ENCODE measurements at regions not wholly inside any gene's neighbourhood (a gene's known extent, or its start where the extent isn't known, plus 50 kb on each side); places are given as distances from the start of the nearest gene placed in this dataset.

DNA sequence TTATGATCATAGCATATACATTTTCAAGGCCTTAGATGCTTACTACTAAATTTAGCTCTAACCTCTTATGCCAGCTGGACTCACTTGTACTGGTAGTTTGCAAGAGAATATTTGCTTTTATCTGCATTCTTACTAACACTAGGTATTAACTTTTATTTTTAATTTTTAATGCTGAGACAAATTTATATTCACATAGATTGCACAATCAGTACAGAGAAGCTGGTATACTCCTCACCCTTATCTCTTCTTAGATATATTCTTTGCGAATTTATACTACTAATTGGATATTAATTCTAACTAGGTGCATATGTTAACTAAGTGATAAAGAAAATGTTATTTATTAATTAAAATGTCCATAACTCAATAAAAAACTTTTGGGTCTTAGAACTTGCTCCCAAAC, 561.8 kb upstream of the PRMT6 start:
- intact Hi-C loops (cut with micrococcal nuclease; ENCODE audit: unreplicated experiment): no loop called here
- Histone ChIP-seq H4K20me1 (ENCODE audit: insufficient read depth, low read length) (no peaks in the 10 kb centered on the region), H3K4me3 (ENCODE audit: low read depth, low read length, poor library complexity, severe bottlenecking) (no peak overlapping the region), H3K36me3 (ENCODE audit: insufficient read depth, low read length) (no peaks in the 10 kb centered on the region), H3K9me3 (ENCODE audit: low read length) (no peaks in the 10 kb centered on the region), H3K4me1 (ENCODE audit: insufficient read depth, low read length, poor library complexity, severe bottlenecking) (no peaks in the 10 kb centered on the region), H3K79me2 (ENCODE audit: insufficient read depth, low read depth, low read length) (no peaks in the 10 kb centered on the region), H3K9me2 (ENCODE audit: insufficient read depth, low read length) (no peaks in the 10 kb centered on the region), H3K4me2 (ENCODE audit: low read length) (no peak overlapping the region), H2AFZ (ENCODE audit: low read length) (no peak overlapping the region), H3K27ac (ENCODE audit: low read depth, low read length, poor library complexity, severe bottlenecking) (no peak overlapping the region)
- POLR2A ChIA-PET: no interaction called here
- TF ChIP-seq, protein P1, sequence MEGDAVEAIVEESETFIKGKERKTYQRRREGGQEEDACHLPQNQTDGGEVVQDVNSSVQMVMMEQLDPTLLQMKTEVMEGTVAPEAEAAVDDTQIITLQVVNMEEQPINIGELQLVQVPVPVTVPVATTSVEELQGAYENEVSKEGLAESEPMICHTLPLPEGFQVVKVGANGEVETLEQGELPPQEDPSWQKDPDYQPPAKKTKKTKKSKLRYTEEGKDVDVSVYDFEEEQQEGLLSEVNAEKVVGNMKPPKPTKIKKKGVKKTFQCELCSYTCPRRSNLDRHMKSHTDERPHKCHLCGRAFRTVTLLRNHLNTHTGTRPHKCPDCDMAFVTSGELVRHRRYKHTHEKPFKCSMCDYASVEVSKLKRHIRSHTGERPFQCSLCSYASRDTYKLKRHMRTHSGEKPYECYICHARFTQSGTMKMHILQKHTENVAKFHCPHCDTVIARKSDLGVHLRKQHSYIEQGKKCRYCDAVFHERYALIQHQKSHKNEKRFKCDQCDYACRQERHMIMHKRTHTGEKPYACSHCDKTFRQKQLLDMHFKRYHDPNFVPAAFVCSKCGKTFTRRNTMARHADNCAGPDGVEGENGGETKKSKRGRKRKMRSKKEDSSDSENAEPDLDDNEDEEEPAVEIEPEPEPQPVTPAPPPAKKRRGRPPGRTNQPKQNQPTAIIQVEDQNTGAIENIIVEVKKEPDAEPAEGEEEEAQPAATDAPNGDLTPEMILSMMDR (conservative IDR thresholded peaks at IDR 0.05; ENCODE audit: low read length): no peak
- TF ChIP-seq EZH2phosphoT487 (IDR thresholded peaks at IDR 0.05; ENCODE audit: borderline replicate concordance, low read depth, low read length): no peak
- no TSS peak for BruUV-seq (replicated peaks)
- CTCF ChIA-PET (ENCODE audit: unreplicated experiment): no interaction called here
- no peak for DNase-seq (ENCODE audit: low spot score)

- H3K27ac ChIP-seq (ENCODE audit: low read depth, low read length, poor library complexity, severe bottlenecking): no peak overlapping the region
- H4K20me1 ChIP-seq (ENCODE audit: insufficient read depth, low read length): no peaks in the 10 kb centered on the region
- BruUV-seq (replicated peaks): no TSS peak
- no peak overlapping the region for H3K4me3 ChIP-seq (ENCODE audit: low read depth, low read length, poor library complexity, severe bottlenecking)
- DNase-seq (ENCODE audit: low spot score): no peak
- no peaks in the 10 kb centered on the region for H3K9me3 ChIP-seq (ENCODE audit: low read length)
- ChIA-PET POLR2A (no interaction called here), CTCF (ENCODE audit: unreplicated experiment) (no interaction called here)
- no peaks in the 10 kb centered on the region for H3K36me3 ChIP-seq (ENCODE audit: insufficient read depth, low read length)
- no peaks in the 10 kb centered on the region for H3K9me2 ChIP-seq (ENCODE audit: insufficient read depth, low read length)
- intact Hi-C loops (cut with micrococcal nuclease; ENCODE audit: unreplicated experiment): no loop called here
- TF ChIP-seq, protein P1 (conservative IDR thresholded peaks at IDR 0.05; ENCODE audit: low read length): no peak
- TF ChIP-seq EZH2phosphoT487 (IDR thresholded peaks at IDR 0.05; ENCODE audit: borderline replicate concordance, low read depth, low read length): no peak
- no peak overlapping the region for H2AFZ ChIP-seq (ENCODE audit: low read length)
- no peaks in the 10 kb centered on the region for H3K79me2 ChIP-seq (ENCODE audit: insufficient read depth, low read depth, low read length)
- no peaks in the 10 kb centered on the region for H3K4me1 ChIP-seq (ENCODE audit: insufficient read depth, low read length, poor library complexity, severe bottlenecking)
- no peak overlapping the region for H3K4me2 ChIP-seq (ENCODE audit: low read length)
Observed at GRCh38 chr1:106498238-106498637, 558.2 kb upstream of the PRMT6 start.

DNA sequence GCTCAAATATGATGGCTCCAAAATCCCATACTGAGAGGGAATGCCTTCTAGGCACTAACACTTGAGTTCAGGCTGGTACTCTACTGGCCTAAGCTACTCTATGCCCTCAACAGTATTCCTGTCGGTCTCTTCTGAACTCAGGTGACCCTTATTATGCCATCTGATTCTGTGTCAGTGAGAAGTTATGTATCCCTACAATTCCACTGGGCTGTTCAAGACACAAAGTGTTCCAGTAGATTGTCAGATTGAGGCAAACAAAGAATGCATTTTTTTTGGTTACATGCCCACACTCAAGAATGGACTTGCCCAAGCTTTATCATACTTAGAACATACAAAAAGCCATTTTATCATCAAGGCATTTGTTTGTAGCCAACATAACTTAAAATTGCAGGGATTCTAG, 553.8 kb upstream of the PRMT6 start:
- ChIA-PET POLR2A (interaction anchor here (0.7 kb wide), 1 partner anchor 15 kb away, joined by 3 read pairs; no protein-coding TSS in a partner anchor), CTCF (ENCODE audit: unreplicated experiment) (no interaction called here)
- intact Hi-C loops (cut with micrococcal nuclease; ENCODE audit: unreplicated experiment): no loop called here
- TF ChIP-seq, protein P1 (conservative IDR thresholded peaks at IDR 0.05; ENCODE audit: low read length): no peak
- TF ChIP-seq EZH2phosphoT487 (IDR thresholded peaks at IDR 0.05; ENCODE audit: borderline replicate concordance, low read depth, low read length): no peak
- Histone ChIP-seq H2AFZ (ENCODE audit: low read length) (no peak overlapping the region), H3K36me3 (ENCODE audit: insufficient read depth, low read length) (no peaks in the 10 kb centered on the region), H3K4me3 (ENCODE audit: low read depth, low read length, poor library complexity, severe bottlenecking) (no peak overlapping the region), H3K27ac (ENCODE audit: low read depth, low read length, poor library complexity, severe bottlenecking) (no peak overlapping the region), H3K79me2 (ENCODE audit: insufficient read depth, low read depth, low read length) (no peaks in the 10 kb centered on the region), H3K4me1 (ENCODE audit: insufficient read depth, low read length, poor library complexity, severe bottlenecking) (no peaks in the 10 kb centered on the region), H3K4me2 (ENCODE audit: low read length) (no peak overlapping the region), H3K9me3 (ENCODE audit: low read length) (no peaks in the 10 kb centered on the region), H4K20me1 (ENCODE audit: insufficient read depth, low read length) (no peaks in the 10 kb centered on the region), H3K9me2 (ENCODE audit: insufficient read depth, low read length) (no peaks in the 10 kb centered on the region)
- no peak for DNase-seq (ENCODE audit: low spot score)
- no TSS peak for BruUV-seq (replicated peaks)

Measured in OCI-LY7 (cell line).